D341Med (cell line): ENCODE measurements at regions not wholly inside any gene's neighbourhood (a gene's known extent, or its start where the extent isn't known, plus 50 kb on each side); places are given as distances from the start of the nearest gene placed in this dataset.
"Not testable (repeated sequence)": the region's sequence is repeated elsewhere in the genome, so short reads cannot be mapped to it uniquely, and the experiment has no call there.

Source experiments
- DNase-seq: peaks from one replicate; pipeline ENCODE4 v3.0.0; 2012; ENCODE audit warnings: low spot score

DNA sequence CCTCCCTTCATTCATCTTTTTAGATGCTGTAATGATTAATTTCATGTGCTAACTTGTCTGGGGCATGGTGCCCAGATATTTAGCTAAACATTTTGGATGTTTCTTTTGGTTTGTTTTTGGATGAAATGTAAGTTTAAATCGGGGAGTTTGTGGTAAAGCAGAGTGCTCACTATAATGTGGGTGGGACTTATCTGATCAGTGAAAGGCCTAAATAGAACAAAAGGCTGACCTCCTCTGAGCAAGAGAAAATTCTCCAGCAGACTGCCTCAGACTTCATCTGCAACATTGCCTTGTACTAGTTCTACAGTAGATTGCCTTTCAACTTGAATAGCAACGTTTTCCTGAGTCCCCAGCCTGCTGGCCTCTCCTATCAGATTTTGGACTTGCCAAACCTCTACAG is 183.6 kb downstream of the S1PR1 start:
- DNase-seq: no peak

DNA sequence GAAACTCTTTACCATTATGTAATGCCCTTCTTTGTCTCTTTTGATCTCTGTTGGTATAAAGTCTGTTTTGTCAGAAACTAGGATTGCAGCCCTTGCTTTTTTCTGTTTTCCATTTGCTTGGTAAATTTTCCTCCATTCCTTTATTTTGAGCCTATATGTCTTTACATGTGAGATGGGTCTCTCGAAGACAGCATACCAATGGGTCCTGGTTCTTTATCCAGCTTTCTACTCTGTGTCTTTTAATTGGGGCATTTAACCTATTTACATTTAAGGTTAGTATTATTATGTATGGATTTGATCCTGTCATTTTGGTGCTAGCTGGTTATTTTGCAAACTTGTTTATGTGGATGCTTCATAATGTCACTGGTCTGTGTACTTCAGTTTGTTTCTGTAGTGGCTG is 191.3 kb downstream of the S1PR1 start:
- not testable (repeated sequence) for DNase-seq

DNA sequence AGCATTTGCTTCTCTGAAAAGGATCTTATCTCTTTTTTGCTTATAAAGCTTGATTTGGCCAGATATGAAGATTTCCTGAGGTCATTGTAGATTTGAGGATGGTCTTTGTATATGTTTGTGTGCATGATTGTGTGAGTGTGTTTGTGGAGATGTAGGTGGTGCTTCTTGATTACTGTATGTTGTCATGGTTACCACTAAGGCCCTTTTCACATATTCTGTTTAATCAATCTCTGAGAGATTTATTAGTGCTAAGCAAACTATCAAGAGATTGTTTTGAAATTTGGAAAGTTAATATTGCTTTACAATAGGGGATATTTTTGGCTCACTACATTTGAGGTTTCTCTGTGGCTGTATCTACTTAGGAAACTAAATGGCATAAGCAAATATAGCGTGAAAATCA is 191.7 kb downstream of the S1PR1 start:
- DNase-seq: no peak

DNA sequence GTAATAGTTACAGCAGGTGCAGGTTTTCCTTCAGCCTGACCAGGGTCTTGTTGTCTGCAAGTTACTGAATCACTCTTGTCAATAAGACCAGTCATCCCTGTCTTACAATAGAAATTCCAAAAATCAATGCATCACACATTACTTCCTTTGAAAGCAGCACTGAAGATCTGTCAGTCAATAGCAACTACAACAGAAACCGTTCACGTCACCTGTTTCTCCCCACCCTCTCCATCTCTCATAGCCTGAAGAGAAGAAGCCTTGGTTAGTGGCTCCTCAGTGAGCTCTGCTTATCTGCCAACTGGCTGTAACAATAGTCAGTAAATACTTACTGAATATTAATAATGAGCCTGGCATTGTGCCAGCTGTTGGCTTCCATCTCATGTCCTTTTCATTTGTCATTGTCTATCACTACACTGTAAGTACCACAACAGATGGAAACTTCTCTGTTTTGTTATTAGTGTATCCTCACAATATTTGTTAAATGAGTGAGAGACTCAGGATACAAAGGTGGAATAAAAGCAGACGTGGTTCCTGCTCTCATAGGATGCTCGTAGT is 195.2 kb downstream of the S1PR1 start:
- DNase-seq: no peak

DNA sequence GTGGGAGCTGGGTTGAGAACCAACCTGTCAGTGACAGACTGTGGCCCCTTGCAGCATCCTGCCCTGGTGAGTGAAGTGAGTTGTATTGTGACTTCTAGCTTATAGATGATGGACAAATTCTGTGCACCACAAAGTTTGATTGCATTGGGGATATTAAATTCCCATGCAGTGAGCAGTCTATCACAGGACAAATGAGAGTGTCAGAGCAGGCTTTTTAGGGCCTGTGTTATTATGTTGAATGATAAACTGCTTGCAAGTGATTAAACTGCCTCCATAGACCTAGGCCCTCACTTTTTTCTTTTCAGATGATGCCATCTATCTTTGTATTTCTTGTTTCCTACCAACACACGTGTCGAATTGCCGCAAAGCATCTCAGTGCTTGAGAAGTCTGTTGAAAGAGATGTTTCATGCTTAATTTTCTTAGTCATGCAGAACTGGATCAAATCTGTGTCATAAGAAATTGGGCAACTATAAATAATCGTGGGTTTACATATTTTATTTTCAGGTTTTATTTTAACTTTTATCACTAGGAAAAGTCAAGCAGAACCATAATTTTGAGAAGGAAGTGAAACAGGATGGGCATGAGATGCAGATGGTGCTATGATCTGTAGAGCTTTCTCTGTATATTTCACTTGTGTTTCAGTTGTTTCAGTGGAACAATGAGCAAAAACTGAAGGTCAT is 199.2 kb downstream of the S1PR1 start:
- no peak for DNase-seq

DNA sequence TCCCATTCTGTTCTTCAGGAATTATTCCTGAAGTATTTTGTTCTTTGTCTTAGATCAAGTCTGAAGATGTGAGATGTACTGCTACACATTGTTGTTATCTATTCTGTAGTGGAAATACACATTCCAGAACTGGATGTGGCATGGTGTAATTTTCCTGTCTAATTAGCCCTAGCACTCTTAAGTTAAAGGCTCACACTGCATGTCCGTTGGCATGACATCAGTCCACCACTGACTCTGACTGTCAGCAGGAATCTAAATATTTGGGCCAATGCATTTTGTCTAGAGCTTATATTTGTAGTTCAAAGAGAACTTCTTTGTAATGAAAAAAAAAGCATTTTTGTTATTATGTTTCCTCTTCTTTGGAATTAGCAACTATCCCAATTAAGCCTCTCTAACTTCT is 201.0 kb downstream of the S1PR1 start:
- DNase-seq: no peak

DNA sequence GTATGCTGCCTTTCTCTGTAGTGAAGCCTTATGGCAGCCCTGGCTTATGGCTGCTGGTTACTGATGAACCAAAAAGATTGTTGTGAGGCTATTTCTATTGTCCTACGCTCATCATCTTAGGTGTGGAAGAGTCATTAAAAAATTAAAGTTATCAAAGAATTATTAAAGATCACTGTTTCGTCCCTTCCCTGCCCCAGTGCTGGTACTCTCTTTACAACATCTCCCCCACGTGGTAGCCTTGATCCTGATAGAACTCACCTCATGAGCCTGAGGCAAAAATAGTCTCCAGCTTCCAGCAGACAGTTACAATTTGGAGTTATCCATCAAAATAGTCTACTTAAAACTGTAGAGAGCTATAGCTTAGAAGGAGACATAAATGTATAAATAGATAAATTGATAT is 201.5 kb downstream of the S1PR1 start:
- peak; percentile 39 for DNase-seq

DNA sequence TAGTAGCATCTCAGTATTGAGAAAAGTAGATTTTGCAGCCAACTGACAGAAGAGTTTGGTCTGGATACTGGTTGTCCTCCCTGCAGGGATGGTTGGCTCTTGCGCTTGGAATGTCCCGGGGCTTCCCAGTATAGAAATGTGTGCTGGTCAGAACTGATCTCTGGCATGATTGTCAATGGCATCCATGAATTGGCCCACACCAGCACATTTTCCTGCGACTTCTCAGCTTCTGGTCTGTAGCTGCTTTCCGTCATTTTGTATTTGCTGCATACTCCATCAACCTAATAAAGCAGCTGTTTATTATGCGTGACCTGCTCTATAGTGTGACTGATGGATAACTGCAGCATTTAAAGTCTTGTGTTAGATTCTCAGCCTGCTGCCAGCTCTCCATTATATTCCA is 203.7 kb downstream of the S1PR1 start:
- no peak for DNase-seq

DNA sequence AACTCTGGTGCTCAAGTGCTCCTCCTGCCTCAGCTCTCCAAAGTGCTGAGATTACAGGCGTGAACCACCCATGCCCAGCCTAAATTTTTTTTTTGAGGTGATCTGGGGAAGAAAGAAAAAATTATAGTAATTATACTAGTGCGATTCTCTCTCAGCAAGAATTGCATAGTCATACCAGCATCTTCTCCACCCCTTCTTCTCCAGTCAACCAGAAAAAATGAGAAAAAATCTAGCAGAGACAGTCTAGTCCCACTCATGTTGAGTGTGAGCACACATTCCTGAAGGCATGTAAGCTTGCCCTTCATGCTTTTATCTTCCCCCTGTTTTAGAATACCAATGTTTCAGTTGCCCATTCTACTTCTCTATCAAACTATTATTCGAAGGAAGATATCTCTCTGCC is 207.6 kb downstream of the S1PR1 start:
- no peak for DNase-seq

DNA sequence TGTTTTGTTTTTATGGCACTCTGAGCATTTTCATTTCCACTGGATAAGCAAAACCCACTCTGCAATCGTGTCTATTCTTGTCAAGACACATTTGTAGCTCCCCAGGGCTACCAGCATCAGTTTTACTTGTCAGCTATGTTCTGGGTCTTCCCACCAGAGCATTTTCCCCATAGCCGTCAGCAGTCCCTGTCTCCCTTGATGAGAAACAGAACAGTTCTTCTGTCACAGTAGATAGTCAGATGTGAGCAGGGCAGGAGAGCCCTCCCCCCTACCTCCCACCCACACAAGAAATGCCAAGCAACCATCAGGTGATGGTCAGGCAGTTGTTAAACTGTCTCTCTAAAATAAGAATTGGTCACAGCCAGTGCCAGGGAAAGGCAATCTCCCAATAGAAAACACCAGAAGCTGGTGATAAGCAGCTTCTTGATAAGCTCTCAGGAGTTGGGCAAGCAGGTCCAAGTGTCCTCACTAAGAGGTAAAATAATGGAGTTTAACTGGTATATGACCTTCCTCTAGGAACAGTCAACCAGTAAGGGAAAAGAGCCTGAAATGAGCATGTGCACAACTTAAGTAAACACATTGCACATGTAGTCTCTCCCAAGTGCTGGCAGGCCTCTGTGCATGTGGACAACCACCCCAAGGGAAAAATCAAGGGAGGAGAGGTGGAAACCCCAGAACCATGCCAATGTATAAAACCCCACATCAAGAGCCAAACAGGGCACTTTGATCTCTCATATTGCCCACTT is 208.2 kb downstream of the S1PR1 start:
- no peak for DNase-seq

DNA sequence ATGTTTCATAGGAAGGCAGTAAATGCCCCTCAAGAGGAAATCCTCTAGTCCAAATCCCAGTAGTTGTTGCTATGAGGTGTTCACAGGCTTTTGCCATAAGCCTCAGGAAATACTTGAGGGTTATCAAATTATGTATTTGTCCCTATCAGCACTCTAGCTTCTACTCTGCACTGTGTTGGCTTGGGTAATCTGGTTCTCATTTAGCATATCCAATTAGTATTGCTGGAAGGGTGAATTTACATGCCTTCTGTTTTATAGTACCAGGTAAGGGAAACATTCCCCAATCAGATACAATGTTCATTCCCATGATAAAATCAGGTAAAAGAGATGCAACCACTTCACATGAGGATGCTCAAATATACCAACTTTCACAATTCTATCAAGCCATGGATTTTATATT is 211.2 kb downstream of the S1PR1 start:
- DNase-seq: no peak

DNA sequence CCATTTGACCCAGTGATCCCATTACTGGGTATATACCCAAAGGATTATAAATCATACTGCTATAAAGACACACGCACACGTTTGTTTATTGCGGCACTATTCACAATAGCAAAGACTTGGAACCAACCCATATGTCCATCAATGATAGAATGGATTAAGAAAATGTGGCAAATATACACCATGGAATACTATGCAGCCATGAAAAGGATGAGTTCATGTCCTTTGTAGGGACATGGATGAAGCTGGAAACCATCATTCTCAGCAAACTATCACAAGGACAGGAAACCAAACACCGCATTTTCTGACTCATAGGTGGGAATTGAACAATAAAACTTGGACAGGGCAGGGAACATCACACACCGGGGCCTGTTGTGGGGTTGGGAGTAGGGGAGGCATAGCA is 213.9 kb downstream of the S1PR1 start:
- DNase-seq: not testable (repeated sequence)

DNA sequence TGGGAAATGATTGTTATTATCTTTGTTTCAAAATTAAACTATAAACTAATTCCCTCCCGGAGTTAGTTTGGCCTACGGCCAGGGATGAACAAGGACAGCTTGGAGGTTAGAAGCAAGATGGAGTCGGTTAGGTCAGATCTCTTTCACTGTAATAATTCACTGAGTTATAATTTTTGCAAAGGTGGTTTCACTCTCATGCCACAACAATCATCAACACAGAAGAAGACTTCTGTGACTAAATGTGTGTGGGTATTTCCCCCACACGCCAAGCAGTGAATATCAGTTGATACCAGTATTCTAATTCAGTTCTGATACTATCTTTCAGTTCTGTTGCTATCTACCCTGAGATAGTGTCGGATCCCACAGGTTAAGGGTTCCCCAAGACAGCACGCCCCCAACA is 215.1 kb downstream of the S1PR1 start:
- no peak for DNase-seq

DNA sequence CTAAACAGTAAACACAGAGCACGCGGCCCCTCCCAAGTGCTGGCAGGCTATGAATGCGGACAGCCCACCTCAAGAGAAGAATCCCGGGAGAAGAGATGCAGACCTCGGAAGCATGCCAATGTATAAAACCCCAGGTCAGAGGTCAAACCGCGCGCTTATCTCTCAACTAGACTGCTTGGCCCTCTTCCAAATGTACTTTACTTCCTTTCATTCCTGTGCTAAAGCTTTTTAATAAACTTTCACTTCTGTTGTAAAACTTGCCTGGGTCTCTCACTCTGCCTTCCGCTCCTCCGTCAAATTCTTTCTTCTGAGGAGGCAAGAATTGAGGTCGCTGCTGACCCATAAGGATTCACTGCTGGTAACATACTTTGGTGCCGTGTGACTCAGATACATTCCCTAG is 216.0 kb downstream of the S1PR1 start:
- DNase-seq: no peak

DNA sequence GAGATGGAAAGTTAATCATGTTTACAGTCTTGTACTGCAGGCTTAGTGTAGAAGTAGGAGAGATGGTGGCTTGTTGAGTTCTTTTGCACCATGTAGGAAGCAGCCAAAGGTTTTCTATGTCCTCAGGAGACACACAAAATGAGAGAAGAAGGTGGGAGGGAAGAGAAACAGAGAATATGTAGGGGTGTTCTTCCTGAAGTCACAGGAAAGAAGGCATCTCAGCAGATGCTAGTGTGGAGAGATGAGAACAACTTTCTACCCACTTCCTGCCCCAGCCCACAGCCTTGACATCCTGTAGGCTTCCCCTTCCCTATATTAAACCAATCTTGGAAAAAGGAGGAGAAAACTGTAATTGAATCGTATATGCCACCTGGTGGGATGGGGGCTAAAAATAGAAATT is 217.0 kb downstream of the S1PR1 start:
- DNase-seq: no peak

DNA sequence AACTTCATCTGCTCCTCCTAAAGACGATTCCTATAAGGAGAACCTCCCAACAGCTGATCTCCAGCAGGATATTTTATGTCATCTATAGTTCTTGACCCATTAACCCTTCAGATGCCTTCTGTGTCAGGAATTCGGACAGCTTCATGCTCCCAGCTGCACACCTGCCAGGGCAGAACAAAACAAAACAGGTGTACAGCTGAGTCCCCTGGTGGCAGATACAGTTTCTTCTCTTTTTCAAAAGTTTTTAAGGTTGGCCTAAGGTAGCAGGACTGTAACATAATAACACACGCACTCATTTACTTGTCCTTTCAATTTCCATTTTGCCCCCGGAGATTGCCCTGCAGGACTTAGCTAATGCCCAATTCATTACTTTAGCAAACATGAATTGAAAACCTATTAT is 218.3 kb downstream of the S1PR1 start:
- no peak for DNase-seq

DNA sequence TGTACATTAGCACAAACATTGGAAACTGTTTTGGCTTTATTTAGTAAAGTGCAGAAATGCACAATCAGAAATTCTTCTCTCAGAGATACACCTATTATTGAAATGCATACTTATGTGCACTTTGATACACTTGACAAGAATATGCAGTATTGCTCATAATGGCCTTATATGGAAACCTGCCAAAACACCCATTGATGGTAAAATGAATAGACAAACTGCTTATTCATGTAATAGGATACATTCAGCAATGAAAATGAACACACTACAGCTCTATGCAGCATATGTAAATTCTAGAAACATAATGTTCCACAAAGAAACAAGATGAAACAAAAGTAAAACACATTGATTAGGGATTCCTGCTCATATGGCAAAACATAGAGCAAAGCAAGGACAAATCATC is 223.9 kb downstream of the S1PR1 start:
- DNase-seq: no peak

DNA sequence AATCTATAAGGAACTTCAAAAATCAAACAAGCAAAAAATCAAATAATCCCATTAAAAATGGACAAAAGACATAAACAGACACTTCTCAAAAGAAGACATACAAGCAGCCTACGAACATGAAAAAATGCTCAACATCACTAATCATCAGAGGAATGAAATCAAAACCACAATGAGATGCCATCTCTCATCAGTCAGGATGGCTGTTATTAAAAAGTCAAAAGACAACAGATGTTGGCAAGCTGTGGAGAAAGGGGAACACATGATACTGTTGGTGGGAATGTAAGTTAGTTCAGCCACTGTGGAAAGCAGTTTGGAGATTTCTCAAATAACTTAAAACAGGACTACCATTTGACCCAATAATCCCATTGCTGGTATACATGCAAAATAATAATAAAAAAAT is 226.4 kb downstream of the S1PR1 start:
- DNase-seq: no peak

DNA sequence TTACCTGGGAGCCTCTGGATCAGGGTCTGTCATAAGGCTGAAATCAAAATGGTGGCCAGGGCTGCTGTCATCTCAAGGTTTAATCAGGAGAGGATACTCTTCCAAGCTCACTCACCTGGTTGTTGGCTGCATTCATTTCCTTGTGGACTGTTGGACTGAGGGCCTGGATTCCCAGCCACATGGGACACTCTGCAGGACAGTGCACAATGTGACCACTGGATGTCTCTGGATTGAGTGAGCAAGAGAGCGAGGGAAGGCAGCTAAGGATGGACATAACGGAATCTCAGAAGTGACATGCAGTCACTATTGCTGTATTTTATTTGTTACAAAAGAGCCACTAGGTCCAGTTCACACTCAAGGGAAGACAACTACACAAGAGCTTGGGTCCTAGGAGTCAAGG is 229.1 kb downstream of the S1PR1 start:
- DNase-seq: no peak

DNA sequence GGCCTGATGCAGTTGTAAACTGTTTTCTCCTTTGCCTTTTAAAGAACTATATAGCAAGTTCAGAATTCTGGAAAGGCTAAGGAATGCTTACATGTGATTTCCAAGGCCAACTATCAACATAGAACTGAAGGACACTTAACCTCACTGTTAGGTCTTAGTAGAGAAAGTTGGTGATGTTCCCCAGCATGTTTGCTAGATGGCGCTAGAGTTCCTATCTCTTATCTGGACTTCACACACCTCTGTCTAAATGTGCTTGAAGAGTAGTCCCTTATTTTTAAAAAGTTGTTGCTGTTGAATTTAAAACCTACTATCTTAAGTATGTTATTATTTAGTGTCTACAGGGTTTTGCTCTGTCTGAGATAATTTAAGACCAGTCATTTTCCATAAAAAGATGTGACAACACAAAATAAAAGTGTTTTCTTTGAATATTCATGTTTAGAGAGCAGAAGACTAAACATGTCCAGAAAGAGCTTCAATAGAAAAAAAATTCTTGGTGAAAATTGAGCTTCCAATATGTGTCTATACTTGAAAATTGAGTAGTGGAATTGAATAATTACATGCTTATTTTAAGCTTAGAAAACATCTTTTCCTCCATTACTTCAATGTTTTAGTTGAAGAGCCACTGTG is 237.3 kb downstream of the S1PR1 start:
- peak; percentile 36 for DNase-seq

DNA sequence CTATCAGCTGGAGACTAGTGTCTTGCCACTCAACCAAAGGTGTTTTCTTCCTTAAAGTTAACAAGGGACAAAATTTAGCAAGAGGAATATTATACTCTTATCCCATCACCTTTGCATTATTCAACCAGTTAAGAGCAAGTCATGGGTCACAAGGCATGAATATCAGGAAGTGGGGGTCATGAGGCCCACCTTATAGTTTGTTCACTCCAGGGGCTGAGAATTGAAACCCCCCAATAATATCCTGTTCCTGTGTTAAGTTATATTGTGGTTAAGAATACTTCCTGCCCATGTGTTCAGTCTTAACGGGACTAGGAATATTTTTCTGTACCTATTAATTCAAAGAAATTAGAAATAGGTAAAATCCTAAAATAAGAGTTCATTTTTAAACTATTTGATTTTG is 239.7 kb downstream of the S1PR1 start:
- DNase-seq: no peak

DNA sequence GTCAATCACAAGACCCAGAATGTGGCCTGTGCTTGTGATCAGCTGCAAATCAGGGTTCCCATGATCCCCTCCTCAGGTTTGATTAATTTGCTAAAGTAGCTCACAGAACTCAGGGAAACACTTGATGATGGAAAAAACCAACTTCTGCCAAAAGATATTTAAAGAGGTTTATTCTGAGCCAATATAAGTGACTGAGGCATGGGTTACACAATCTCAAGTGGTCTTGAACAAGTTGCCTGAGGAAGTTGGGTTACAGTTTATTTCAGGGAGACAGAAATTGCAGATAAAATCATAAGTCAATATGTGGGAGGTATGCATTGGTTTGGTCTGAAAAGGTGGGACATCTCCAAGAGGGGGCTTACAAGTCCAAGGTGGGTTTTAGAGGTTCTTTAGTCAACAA is 243.1 kb downstream of the S1PR1 start:
- no peak for DNase-seq

DNA sequence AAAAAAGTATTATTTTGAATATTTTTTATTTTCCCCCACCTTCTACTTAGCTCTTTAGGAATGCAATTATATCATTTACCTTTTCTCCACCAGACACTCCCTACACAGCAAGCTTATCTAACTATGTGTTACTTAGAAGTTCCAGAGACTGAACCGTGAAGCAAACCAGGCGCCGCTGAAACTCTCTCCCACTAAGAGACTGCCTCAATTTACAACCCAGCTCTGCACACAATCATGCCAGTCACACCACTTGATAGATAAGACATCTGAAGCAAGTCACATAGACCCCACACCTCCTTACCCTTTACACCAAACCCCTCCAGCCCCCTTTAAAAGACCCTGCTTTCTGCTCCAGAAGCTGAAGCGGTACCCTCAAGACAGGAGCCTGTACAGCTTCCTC is 245.5 kb downstream of the S1PR1 start:
- no peak for DNase-seq
